ENCODE measurements at regions not wholly inside any gene's neighbourhood (a gene's known extent, or its start where the extent isn't known, plus 50 kb on each side); places are given as distances from the start of the nearest gene placed in this dataset.

GRCh38 chr3:113054552-113054951, 63.8 kb downstream of the GTPBP8 start:
- H3K4me3 ChIP-seq (ENCODE audit: extremely low read depth in 1 of 4, insufficient read depth in 2 of 4, low read depth in 3 of 4, low read length in 4 of 4) = no peak overlapping the region
- H3K4me2 ChIP-seq (ENCODE audit: insufficient read depth in 1 of 2, low read depth in 2 of 2, low read length in 2 of 2) = no peak overlapping the region
- no peak overlapping the region for H2BK20ac ChIP-seq (ENCODE audit: low read length)
- TF ChIP-seq KDM4A (IDR thresholded peaks at IDR 0.05; ENCODE audit: low read depth, low read length, severe bottlenecking) (no peak), EGR1 (IDR thresholded peaks at IDR 0.05; ENCODE audit: borderline replicate concordance, low read depth, low read length) (no peak), RBBP5 (IDR thresholded peaks at IDR 0.05; ENCODE audit: borderline replicate concordance, low read depth, low read length) (no peak), TAF7 (optimal IDR thresholded peaks at IDR 0.05; ENCODE audit: borderline replicate concordance, low read depth, low read length) (no peak), SP1 (IDR thresholded peaks at IDR 0.05; ENCODE audit: low read depth, low read length) (no peak), CTCF (IDR thresholded peaks at IDR 0.05; ENCODE audit: control extremely low read depth in 1 of 3, insufficient read depth in 1 of 3, low read depth in 1 of 3, low read length in 3 of 3) (no peak), SUZ12 (IDR thresholded peaks at IDR 0.05; ENCODE audit: low read length) (no peak), SAP30 (IDR thresholded peaks at IDR 0.05; ENCODE audit: insufficient read depth, insufficient replicate concordance, low read length) (no peak), MAX (IDR thresholded peaks at IDR 0.05) (no peak), POLR2A (IDR thresholded peaks at IDR 0.05; ENCODE audit: control extremely low read depth in 1 of 2, low read depth in 2 of 2, low read length in 2 of 2) (no peak), CBX5 (IDR thresholded peaks at IDR 0.05; ENCODE audit: low read depth, low read length) (no peak), MAFK (IDR thresholded peaks at IDR 0.05; ENCODE audit: low read depth, low read length) (no peak)
- H3K9ac ChIP-seq (replicated peaks in 1 of 4; ENCODE audit: extremely low read depth in 1 of 4, low read depth in 3 of 4, low read length in 3 of 4) = no peak overlapping the region
- no peak overlapping the region for H2AFZ ChIP-seq (ENCODE audit: low read length)
- no peaks in the 10 kb centered on the region for H3K79me1 ChIP-seq (ENCODE audit: low read depth, low read length)
- H3K79me2 ChIP-seq (ENCODE audit: control insufficient read depth in 1 of 2, insufficient read depth in 2 of 2, low read length in 2 of 2) = no peaks in the 10 kb centered on the region
- no peaks in the 10 kb centered on the region for H3K36me3 ChIP-seq (ENCODE audit: control insufficient read depth in 2 of 4, insufficient read depth in 4 of 4, low read length in 3 of 4)
- no peak overlapping the region for H2BK120ac ChIP-seq (replicated peaks; ENCODE audit: low read depth, low read length)
- no peaks in the 10 kb centered on the region for H3K9me3 ChIP-seq (ENCODE audit: insufficient read depth in 2 of 2, low read depth in 1 of 2, low read length in 1 of 2)
- peaks cover 0 to 3% (median 1%) of the 10 kb centered on the region in 4 experiments; a peak in 1 of 7 replicates for H3K27me3 ChIP-seq (replicated peaks in 1 of 4; ENCODE audit: control insufficient read depth in 3 of 4, extremely low read depth in 1 of 4, insufficient read depth in 3 of 4, low read length in 3 of 4)
- no peak overlapping the region for H4K8ac ChIP-seq (ENCODE audit: extremely low read depth, insufficient read depth, low read length)
- no peak overlapping the region for H3K18ac ChIP-seq (ENCODE audit: extremely low read depth, low read length)
- CTCF ChIA-PET (ENCODE audit: partially characterized antibody) = interaction anchor here (0.8 to 10.8 kb wide), 3 partner anchors 15 to 232 kb away, joined by 3 to 108 read pairs (median 3); no protein-coding TSS in a partner anchor
- DNase-seq (ENCODE audit: low read depth in 1 of 2, low spot score in 2 of 2) (no peak), FAIRE-seq (no peak)
- no peak overlapping the region for H3K56ac ChIP-seq (replicated peaks; ENCODE audit: insufficient read length, low read depth, low read length)
- POLR2A ChIA-PET (ENCODE audit: partially characterized antibody) = no interaction called here
- no peak overlapping the region for H2BK12ac ChIP-seq (ENCODE audit: low read depth, low read length)
- H4K5ac ChIP-seq (ENCODE audit: insufficient read length, low read depth, low read length) = no peak overlapping the region
- H3K27ac ChIP-seq (ENCODE audit: low read depth, low read length) = no peak overlapping the region
- no peak overlapping the region for H2AK5ac ChIP-seq (ENCODE audit: low read depth, low read length)
- no peak overlapping the region for H3K4ac ChIP-seq (replicated peaks; ENCODE audit: insufficient read length, low read depth, low read length)
- H3K4me1 ChIP-seq (replicated peaks in 1 of 4; ENCODE audit: control insufficient read depth in 3 of 4, insufficient read depth in 4 of 4, low read length in 3 of 4) = no peaks in the 10 kb centered on the region
- peaks cover 2% of the 10 kb centered on the region; the same call in 1 of the 2 replicates for H3K23me2 ChIP-seq (ENCODE audit: low read depth, low read length)
- no peak overlapping the region for H2BK15ac ChIP-seq (ENCODE audit: low read length)
- no peak overlapping the region for H2BK5ac ChIP-seq (ENCODE audit: low read depth, low read length)
- WGBS, 2 experiments (ENCODE audit: extremely low coverage in 1 of 2, insufficient coverage in 1 of 2, insufficient read length in 1 of 2, insufficient replicate concordance in 2 of 2, low coverage in 1 of 2, low lambda C conversion rate in 2 of 2, missing lambda C conversion rate in 1 of 2) = 0% methylated on average over 1 of the region's 1 CpG; no CpG with 5 or more reads in 1 of the 2 experiments
- no peak overlapping the region for H3K14ac ChIP-seq (ENCODE audit: insufficient read length)
- H4K20me1 ChIP-seq (replicated peaks in 1 of 2; ENCODE audit: control insufficient read depth in 1 of 2, insufficient read depth in 2 of 2, low read length in 2 of 2) = no peaks in the 10 kb centered on the region
- no peak overlapping the region for H4K91ac ChIP-seq (replicated peaks; ENCODE audit: insufficient read length, low read length)
- H3K23ac ChIP-seq (ENCODE audit: insufficient read length) = no peak overlapping the region
